Activated T-helper 17 cell treated with anti-CD3 and anti-CD28 coated beads, Interleukin-2, amount 50 U/mL, for 72 hours (primary cell): ENCODE measurements at regions not wholly inside any gene's neighbourhood (a gene's known extent, or its start where the extent isn't known, plus 50 kb on each side); places are given as distances from the start of the nearest gene placed in this dataset.
A peak's percentile ranks its signal among the peaks of the same experiment; 100 is the strongest.

Source experiments
- ATAC-seq: fragments of 150-1000 bp; cut with Tn5 transposase; replicated peaks from 2 replicates; pipeline ENCODE4 v1.10.0; 2021; ENCODE audit warnings: mild to moderate bottlenecking, moderate library complexity
- H3K27ac Mint-ChIP-seq: one replicate; pipeline ENCODE4 v1.8.0; 2022; ENCODE audit warnings: mixed read lengths
- H3K27me3 Mint-ChIP-seq: one replicate; pipeline ENCODE4 v1.8.0; 2022; ENCODE audit warnings: mixed read lengths
- H3K36me3 Mint-ChIP-seq: one replicate; pipeline ENCODE4 v1.8.0; 2022; ENCODE audit warnings: low read depth, mild to moderate bottlenecking, mixed read lengths
- H3K4me1 Mint-ChIP-seq: one replicate; pipeline ENCODE4 v1.8.0; 2022; ENCODE audit warnings: mixed read lengths
- H3K4me3 Mint-ChIP-seq: one replicate; pipeline ENCODE4 v1.8.0; 2022; ENCODE audit warnings: mild to moderate bottlenecking, mixed read lengths
- H3K9me3 Mint-ChIP-seq: one replicate; pipeline ENCODE4 v1.8.0; 2022; ENCODE audit warnings: mixed read lengths

DNA sequence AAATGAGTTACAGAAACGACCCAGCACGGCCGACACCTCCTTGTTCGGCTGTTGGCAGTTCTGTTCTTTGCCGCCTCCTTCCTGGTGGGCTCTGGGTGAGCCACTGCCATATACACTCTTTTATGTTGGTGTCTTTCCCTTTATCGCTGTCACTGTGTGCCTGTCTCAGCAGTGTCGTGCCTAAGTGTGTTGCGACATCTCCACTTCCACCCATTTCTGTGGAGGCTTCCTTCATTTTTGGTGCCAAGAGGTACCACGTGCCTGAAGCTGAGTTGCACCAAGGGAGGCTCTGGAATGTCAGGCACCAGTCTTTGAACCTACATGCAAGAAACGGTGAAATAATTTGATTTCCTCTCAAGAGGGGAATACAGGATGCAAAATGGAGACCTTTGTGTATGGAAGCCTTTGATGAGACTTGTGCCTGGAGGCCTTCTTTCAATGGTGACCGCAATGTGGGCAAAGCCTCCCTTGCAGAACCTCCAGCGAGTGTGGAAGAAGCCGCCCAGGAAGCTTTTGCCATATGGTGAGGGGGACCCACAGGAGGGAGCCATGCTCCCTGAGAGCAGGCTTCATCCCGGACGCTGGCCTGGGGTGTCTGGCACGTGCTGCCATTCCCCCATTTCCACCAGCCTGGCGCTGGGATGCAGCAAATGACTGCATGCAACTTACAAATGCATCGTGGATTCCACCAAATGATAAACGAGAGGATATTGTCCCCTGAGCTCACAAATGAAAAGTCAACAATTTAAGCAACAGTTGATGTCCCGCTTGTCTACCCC is 136.2 kb downstream of the TEX29 start:
- no peaks in the 10 kb centered on the region for H3K36me3 Mint-ChIP-seq
- no peak for ATAC-seq
- H3K4me1 Mint-ChIP-seq: no peaks in the 10 kb centered on the region
- H3K9me3 Mint-ChIP-seq: no peaks in the 10 kb centered on the region
- no peak overlapping the region for H3K4me3 Mint-ChIP-seq
- H3K27me3 Mint-ChIP-seq: peaks cover 23% of the 10 kb centered on the region
- H3K27ac Mint-ChIP-seq: no peak overlapping the region

DNA sequence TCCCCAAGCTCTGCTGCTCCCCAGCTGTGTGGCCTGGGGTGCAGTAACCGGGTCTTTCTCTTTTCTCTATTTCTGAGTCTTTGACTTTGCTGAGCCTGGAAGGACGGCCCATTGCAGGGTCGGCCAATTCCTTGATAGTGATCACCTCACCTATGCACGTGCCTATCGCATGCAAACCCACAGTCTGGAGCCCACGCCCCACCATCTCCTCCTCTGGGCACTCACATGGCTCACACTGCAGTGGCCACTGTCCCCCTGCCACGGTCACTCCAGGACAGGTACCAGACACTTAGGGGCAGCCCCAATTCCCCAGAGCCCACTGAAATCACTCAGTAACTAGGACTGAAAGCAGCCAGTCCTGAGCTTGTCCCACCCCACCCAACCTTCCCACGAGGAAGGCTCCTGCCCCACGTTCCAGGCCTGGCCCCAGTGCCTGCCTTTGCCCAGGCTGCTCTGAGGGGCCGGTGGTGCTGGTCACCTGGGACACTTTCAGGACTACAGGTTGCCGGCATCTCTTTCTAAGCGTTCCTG is 137.6 kb downstream of the TEX29 start:
- Mint-ChIP-seq H3K27ac (no peak overlapping the region), H3K9me3 (no peaks in the 10 kb centered on the region), H3K27me3 (peaks cover 19% of the 10 kb centered on the region), H3K4me1 (no peaks in the 10 kb centered on the region), H3K36me3 (no peaks in the 10 kb centered on the region), H3K4me3 (no peak overlapping the region)
- no peak for ATAC-seq

DNA sequence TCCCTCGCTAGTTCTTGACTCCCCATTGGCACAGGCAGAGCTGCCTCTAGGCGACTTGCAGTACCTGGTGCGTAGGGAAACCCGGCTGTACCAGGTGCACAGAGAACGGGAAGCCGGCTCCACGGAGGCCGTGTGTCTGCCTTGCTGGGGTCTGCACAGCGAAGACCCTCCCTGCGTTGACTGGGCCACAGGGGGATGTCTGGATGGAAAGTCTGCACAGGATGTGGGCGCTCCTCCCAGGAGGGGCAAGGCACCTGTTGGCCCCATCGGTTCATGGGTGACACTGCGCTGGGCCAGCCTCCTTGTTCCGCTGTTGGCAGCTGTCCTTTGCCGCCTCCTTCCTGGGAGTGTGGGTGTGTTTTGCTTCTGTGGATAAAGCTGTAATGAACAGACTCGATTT is 138.3 kb downstream of the TEX29 start:
- no peaks in the 10 kb centered on the region for H3K4me1 Mint-ChIP-seq
- H3K27me3 Mint-ChIP-seq: peaks cover 21% of the 10 kb centered on the region
- H3K36me3 Mint-ChIP-seq: no peaks in the 10 kb centered on the region
- no peak overlapping the region for H3K4me3 Mint-ChIP-seq
- no peak overlapping the region for H3K27ac Mint-ChIP-seq
- H3K9me3 Mint-ChIP-seq: no peaks in the 10 kb centered on the region
- no peak for ATAC-seq

DNA sequence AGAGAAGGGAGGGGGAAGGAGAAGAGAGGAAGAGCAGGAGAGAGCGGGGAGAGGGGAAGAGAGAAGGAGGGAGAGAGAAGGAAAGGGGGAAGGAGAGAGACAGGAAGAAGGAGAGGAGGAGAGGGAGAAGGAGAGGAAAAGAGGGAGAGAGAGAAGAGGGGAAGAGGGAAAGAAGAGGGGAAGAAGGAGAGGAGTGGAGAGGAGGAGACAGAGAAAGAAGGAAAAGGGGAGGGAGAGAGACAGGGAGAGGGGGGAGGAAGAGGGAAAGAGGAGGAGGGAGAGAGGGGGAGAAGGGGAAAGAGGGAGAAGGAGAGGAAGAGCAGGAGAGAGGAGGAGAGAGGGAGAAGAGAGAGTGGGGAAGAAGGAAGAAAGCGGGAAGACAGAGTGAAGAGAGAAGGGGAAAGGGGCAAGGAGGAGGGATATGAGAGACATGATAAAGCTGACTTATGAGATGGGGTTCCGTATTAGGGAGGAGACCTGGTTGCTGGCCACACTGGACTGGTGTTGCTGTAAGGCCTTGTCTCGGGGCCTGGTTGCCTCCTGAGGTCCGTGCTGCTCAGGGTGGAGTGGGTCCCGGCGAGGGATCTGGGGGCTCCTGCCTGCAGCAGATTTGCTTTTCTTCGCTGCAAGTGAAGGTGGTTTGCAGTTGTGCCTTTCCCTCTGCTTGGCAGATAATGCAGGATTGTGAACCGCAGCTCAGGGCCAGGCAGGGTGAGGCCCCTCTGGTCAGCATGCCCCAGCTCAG is 139.5 kb downstream of the TEX29 start:
- Mint-ChIP-seq H3K27ac (no peak overlapping the region), H3K9me3 (no peaks in the 10 kb centered on the region), H3K4me3 (no peak overlapping the region), H3K36me3 (no peaks in the 10 kb centered on the region), H3K4me1 (no peaks in the 10 kb centered on the region), H3K27me3 (peaks cover 23% of the 10 kb centered on the region)
- ATAC-seq: no peak

DNA sequence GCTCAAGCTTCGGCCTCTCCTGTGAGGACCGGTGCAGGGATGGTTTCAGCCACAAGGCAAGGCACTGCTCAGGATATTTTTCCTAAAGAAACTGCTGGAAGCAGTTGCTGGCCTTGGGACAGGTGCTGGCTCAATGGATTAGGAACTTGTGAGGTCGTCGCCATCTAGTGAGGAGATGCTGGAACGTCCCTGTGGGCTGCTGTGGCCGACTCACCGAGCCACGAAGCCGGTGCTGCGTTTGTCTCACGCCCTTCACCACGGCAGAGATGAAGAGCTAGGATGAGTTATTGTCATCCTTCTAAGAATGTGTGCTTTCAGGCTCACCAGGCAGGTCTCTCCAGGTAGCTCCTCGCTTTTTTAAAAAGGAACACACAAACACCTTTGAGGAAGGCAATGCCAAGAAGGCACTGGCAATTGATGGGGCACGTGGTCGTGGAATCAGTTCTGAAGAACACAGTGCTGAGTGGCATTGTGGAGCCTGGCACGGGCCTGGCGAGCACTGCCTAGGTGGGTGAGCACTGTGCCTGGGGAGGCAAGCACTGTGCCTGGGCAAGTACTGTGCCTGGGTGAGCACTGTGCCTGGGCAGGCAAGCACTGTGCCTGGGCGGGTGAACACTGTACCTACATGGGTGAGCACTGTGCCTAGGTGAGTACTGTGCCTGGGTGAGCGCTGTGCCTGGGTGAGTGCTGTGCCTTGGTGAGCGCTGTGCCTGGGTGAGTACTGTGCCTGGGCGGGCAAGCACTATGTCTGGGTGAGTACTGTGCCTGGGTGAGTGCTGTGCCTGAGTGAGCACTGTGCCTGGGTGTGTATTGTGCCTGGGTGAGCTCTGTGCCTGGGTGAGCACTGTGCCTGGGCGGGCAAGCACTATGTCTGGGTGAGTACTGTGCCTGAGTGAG is 140.4 kb downstream of the TEX29 start:
- ATAC-seq: peak; percentile 18
- no peaks in the 10 kb centered on the region for H3K9me3 Mint-ChIP-seq
- no peak overlapping the region for H3K27ac Mint-ChIP-seq
- no peaks in the 10 kb centered on the region for H3K4me1 Mint-ChIP-seq
- H3K4me3 Mint-ChIP-seq: no peak overlapping the region
- H3K27me3 Mint-ChIP-seq: peaks cover 23% of the 10 kb centered on the region
- H3K36me3 Mint-ChIP-seq: no peaks in the 10 kb centered on the region

DNA sequence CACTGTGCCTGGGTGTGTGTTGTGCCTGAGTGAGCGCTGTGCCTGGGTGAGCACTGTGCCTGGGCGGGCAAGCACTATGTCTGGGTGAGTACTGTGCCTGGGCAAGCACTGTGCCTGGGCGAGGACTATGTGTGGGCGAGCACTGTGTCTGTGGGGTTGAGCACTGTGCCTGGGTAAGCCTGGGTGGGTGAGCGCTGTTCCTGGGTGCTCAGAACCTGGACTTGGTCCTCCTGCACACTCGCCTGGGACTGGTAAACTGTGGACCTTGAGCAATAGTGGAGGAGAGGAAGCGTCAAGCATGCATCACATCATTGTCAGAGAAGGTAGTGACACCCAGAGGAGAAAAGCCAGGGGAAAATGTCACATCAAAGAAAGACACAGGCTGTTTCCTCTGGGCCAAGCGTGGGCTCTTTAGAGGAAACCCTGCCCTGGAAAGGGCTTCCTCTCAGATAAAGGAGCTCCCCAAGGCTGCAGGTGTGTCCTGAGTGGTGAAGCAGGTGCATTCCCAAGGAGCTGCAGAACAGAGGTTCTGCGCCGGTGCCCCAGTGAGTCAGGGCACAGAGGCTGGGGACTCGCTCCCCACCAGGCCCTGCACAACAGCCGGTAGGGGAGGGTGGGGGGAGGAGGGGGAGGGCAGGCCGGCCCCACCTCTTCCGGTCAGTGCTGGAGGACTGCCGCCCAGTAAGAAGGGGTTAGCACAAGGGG is 141.2 kb downstream of the TEX29 start:
- no peak for ATAC-seq
- H3K4me1 Mint-ChIP-seq: no peaks in the 10 kb centered on the region
- peaks cover 26% of the 10 kb centered on the region for H3K27me3 Mint-ChIP-seq
- H3K9me3 Mint-ChIP-seq: no peaks in the 10 kb centered on the region
- H3K36me3 Mint-ChIP-seq: no peaks in the 10 kb centered on the region
- no peak overlapping the region for H3K4me3 Mint-ChIP-seq
- no peak overlapping the region for H3K27ac Mint-ChIP-seq

DNA sequence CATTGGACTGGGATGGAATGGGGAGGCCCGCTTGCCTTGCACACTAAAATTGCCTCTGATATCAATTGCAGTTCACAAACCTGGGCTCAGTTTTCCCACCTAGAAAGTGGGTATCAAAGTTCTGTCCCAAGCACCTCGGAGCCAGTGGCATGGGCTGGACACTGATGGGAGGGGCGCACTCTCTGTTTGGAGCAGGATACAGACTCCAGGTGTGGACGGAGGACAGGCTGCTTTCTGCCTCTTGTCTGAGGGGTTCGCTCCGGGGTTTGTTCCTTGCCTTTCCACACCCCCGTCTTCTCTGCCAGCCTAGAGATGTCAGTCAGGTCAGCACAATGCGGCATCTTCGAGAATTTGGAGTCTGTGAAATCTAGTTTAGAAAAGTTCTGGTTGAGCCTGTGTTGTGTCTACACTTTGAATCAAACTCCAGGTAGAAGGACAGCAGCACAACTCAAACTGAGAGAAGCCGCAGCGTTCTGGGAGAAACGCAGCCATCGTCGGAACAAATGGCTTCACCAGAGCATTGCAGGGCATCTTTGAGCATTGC is 141.9 kb downstream of the TEX29 start:
- no peaks in the 10 kb centered on the region for H3K36me3 Mint-ChIP-seq
- ATAC-seq: no peak
- H3K27me3 Mint-ChIP-seq: peaks cover 30% of the 10 kb centered on the region
- H3K4me1 Mint-ChIP-seq: no peaks in the 10 kb centered on the region
- no peak overlapping the region for H3K4me3 Mint-ChIP-seq
- H3K27ac Mint-ChIP-seq: no peak overlapping the region
- no peaks in the 10 kb centered on the region for H3K9me3 Mint-ChIP-seq

DNA sequence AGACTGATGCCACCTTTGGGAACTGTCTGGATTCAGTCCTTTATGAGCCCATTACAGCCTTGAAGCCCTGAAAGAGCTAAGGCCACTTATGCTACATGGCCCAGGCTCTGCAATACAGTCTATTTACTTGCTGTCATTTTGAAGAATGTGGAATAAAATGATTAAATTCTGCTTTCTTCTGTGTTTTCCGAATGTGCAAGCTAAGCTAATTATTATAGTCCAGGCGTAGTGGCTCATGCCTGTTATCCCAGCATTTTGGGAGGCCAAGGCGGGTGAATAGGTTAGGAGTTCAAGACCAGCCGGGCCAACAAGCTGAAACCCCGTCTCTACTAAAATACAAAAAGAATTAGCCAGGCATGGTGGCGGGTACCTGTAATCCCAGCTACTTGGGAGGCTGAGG is 142.5 kb downstream of the TEX29 start:
- Mint-ChIP-seq H3K4me3 (no peak overlapping the region), H3K27me3 (peaks cover 33% of the 10 kb centered on the region), H3K36me3 (no peaks in the 10 kb centered on the region), H3K4me1 (no peaks in the 10 kb centered on the region), H3K27ac (no peak overlapping the region), H3K9me3 (no peaks in the 10 kb centered on the region)
- no peak for ATAC-seq

DNA sequence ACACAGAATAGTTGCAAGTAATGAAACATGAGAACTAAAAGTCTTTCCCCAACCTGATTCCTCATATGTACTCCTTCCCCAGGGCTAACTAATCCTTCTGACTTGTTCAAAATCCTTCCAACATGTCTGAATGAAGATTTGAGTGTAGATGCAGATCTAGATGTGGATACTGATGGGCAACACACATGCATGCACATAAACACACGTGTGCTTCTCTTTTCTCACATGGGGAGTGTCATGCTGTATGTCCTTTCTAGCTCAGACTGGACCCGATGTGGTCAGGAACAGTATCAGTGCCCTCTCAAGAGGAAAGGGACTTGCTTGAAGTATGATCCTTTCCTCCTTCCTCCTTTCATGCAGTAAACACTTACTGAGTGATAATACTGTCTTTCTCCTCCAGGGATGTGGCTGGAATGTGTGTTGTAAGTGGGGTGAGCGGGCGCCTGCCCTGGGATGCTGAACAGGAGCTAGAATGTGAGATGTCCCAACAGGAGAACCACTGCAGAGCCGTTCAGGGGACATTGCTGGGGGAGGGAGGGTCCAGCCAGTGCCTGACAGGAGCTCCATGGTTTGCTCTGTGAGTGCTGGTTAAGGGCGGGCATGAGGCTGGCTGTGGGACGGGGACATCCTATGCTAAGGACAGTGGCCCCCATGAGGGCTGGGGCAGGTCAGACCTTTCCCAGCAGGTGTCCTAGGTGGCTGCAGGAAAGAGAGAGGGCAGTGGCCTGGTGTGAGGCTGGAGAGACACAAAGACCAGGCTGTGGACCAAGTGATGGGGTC is 146.9 kb downstream of the TEX29 start:
- ATAC-seq: no peak
- H3K27me3 Mint-ChIP-seq: peaks cover 24% of the 10 kb centered on the region
- H3K9me3 Mint-ChIP-seq: no peaks in the 10 kb centered on the region
- no peak overlapping the region for H3K27ac Mint-ChIP-seq
- no peaks in the 10 kb centered on the region for H3K4me1 Mint-ChIP-seq
- no peaks in the 10 kb centered on the region for H3K36me3 Mint-ChIP-seq
- H3K4me3 Mint-ChIP-seq: no peak overlapping the region

DNA sequence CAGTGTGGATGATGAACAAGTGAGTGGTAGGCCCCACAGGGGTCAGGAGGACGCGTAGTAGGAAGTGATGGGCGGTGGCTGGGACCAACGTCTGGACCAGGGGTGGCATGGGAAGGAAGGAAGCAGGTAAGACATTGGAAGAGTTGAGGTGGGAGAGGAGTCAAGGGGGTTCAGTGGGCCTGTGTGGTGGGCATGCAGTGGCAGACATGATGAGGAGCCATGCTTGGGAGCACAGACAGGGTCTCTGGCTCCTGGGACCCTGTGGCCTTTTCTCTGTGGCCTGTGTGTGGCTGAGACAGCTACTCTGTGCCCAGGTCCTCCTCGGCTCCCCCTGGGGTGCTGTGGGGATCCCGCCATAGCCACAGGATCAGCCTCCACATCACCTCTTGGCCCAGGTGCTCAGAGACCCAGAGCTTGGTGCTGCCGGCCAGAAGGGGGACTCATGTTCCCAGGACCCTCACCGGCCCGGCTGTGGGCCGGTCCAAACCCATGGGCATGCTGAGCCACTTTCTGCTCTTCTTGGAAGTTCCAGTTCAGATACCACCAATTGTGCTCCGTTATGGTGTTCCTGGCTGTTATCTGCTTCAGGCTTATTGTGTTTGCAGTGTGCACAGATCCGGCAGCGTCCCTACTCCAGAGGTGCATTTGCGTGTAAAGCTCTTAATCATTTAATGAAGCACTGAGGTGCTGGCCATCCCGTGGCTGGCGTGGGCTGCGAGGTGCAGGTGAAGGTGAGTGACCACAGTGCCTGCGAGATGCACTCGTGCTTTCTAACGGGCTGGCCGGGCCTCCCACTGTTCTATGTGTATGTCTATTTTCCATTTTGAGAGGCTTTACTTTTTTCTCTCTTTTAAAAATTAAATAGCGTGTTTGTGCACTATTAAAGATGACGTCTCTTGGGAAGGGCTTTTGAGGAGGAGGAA is 147.9 kb downstream of the TEX29 start:
- Mint-ChIP-seq H3K9me3 (no peaks in the 10 kb centered on the region), H3K4me3 (no peak overlapping the region), H3K36me3 (no peaks in the 10 kb centered on the region), H3K4me1 (no peaks in the 10 kb centered on the region), H3K27ac (no peak overlapping the region), H3K27me3 (peaks cover 24% of the 10 kb centered on the region)
- ATAC-seq: no peak

DNA sequence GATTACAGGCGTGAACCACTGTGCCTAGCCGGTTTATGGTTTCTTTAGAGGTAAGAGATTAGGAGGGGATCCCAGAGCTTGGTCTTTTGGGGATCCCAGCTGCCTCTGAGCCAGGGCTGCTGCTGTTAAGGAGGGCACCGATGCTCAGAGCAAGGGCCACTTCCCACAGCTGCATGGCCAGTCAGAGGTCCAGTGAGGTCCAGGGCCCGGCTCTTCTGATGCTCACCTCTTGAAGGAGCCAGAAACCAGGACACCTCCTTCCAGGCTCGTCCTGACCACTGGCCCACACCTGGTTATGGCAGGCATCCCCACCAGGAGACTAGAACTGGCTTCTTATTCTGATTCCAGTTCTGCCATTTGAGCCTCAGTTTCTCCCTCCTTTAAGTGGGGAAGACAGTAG is 149.0 kb downstream of the TEX29 start:
- no peak for ATAC-seq
- no peaks in the 10 kb centered on the region for H3K4me1 Mint-ChIP-seq

DNA sequence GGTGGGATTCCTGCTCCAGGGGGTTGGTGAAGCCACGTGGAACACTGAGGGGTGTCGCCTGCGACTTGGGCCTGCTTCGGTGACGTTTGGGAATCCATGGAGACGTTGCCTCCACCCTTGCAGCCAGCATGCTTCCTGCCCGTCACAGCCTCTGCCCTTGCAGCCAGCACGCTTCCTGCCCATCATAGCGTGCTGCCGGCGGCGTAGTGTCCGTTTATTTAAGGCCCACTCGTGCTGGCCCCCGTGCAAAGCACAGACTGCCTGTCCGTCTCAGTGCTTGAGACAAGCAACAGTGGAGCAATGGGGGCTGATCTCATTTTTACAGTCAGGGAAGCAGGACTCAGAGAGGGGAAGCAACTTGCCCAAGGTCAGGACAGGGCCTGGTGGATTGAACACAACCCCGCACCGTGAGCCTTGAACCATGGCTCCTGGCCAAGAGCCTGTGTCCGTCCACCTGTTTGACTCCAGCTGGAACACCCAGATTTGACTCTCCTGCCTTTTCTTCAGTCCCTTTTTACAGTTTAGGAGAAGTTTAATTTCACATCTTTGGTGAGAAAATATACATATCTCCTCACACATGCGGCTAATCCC is 149.6 kb downstream of the TEX29 start:
- Mint-ChIP-seq H3K9me3 (no peaks in the 10 kb centered on the region), H3K27me3 (peaks cover 19% of the 10 kb centered on the region), H3K36me3 (no peaks in the 10 kb centered on the region), H3K4me1 (no peaks in the 10 kb centered on the region), H3K27ac (no peak overlapping the region), H3K4me3 (no peak overlapping the region)
- ATAC-seq: no peak

More for the DNA sequence above, 149.0 kb downstream of the TEX29 start:
- Mint-ChIP-seq H3K4me3 (no peak overlapping the region), H3K36me3 (no peaks in the 10 kb centered on the region), H3K27ac (no peak overlapping the region), H3K9me3 (no peaks in the 10 kb centered on the region), H3K27me3 (peaks cover 21% of the 10 kb centered on the region)
